MM.1S (cell line): ENCODE measurements at regions not wholly inside any gene's neighbourhood (a gene's known extent, or its start where the extent isn't known, plus 50 kb on each side); places are given as distances from the start of the nearest gene placed in this dataset.

Experiments
- DNase-seq: peaks from one replicate; pipeline ENCODE4 v3.0.0-alpha.2; 2015
- H2AFZ ChIP-seq: fragments of 300-600 bp; sonication (generic); 2 replicates; pipeline ENCODE4 v1.6.0; 2016; ENCODE audit warnings: antibody characterized with exemption, low read length
- H3F3A ChIP-seq: fragments of 300-600 bp; sonication (generic); 2 replicates; pipeline ENCODE4 v1.6.1; 2016; ENCODE audit warnings: mild to moderate bottlenecking, antibody characterized with exemption, low read length, moderate library complexity, mixed read lengths; ENCODE audit not compliant: insufficient read depth
- H3K27ac ChIP-seq: fragments of 300-600 bp; sonication (generic); 2 replicates; pipeline ENCODE4 v1.5.1; 2016; ENCODE audit warnings: mild to moderate bottlenecking, low read length
- H3K27me3 ChIP-seq: fragments of 300-600 bp; sonication (generic); replicated peaks from 2 replicates; pipeline ENCODE4 v1.6.0; 2016; ENCODE audit warnings: low read length; ENCODE audit not compliant: insufficient read depth
- H3K36me3 ChIP-seq: fragments of 300-600 bp; sonication (generic); replicated peaks from 2 replicates; pipeline ENCODE4 v1.6.1; 2016; ENCODE audit warnings: mild to moderate bottlenecking, low read length, mixed read lengths; ENCODE audit not compliant: insufficient read depth
- H3K4me1 ChIP-seq: fragments of 300-600 bp; sonication (generic); 2 replicates; pipeline ENCODE4 v1.6.1; 2016; ENCODE audit warnings: low read length, mixed read lengths
- H3K4me2 ChIP-seq: fragments of 300-600 bp; sonication (generic); 2 replicates; pipeline ENCODE4 v1.6.0; 2016; ENCODE audit warnings: low read depth, low read length
- H3K4me3 ChIP-seq: fragments of 300-600 bp; sonication (generic); 2 replicates; pipeline ENCODE4 v1.5.1; 2016; ENCODE audit warnings: low read length, mixed read lengths
- H3K79me2 ChIP-seq: fragments of 300-600 bp; sonication (generic); 2 replicates; pipeline ENCODE4 v1.6.1; 2016; ENCODE audit warnings: mixed run types, low read length, mixed read lengths
- H3K9ac ChIP-seq: fragments of 300-600 bp; sonication (generic); 2 replicates; pipeline ENCODE4 v1.6.1; 2016; ENCODE audit warnings: low read length, mixed read lengths
- H3K9me2 ChIP-seq: fragments of 300-600 bp; sonication (generic); replicated peaks from 2 replicates; pipeline ENCODE4 v1.6.1; 2016; ENCODE audit warnings: mild to moderate bottlenecking, low read length, mixed read lengths; ENCODE audit not compliant: insufficient read depth
- H3K9me3 ChIP-seq: fragments of 300-600 bp; sonication (generic); replicated peaks from 2 replicates; pipeline ENCODE4 v1.6.1; 2016; ENCODE audit warnings: mild to moderate bottlenecking, low read length, mixed read lengths; ENCODE audit not compliant: insufficient read depth
- H4K20me1 ChIP-seq: fragments of 300-600 bp; sonication (generic); 2 replicates; pipeline ENCODE4 v1.6.1; 2016; ENCODE audit warnings: mild to moderate bottlenecking, low read length, moderate library complexity, mixed read lengths; ENCODE audit not compliant: insufficient read depth
- CTCF ChIP-seq: fragments of 300-600 bp; sonication (generic); IDR thresholded peaks from 2 replicates; pipeline ENCODE4 v1.5.1; 2016; ENCODE audit warnings: antibody characterized with exemption, low read length, mixed read lengths
- EZH2 ChIP-seq: fragments of 300-600 bp; sonication (generic); optimal IDR thresholded peaks from 2 replicates; pipeline ENCODE3; 2017; ENCODE audit warnings: low read depth, mild to moderate bottlenecking, antibody characterized with exemption, low read length, mixed read lengths
- EZH2phosphoT487 ChIP-seq: fragments of 300-600 bp; sonication (generic); IDR thresholded peaks from 2 replicates; pipeline ENCODE4 v1.6.1; 2018; ENCODE audit warnings: antibody characterized with exemption, low read length

GRCh38 chr17:36720131-36720530 lies 118.7 kb downstream of the MRM1 start:
- H3K27ac ChIP-seq = no peak overlapping the region
- no peak overlapping the region for H2AFZ ChIP-seq
- no peak for DNase-seq
- no peaks in the 10 kb centered on the region for H3K36me3 ChIP-seq
- H3K4me1 ChIP-seq = no peaks in the 10 kb centered on the region
- H3K9ac ChIP-seq = no peak overlapping the region
- no peak overlapping the region for H3K4me2 ChIP-seq
- no peak overlapping the region for H3K4me3 ChIP-seq
- peaks cover 41% of the 10 kb centered on the region for H3K27me3 ChIP-seq
- H3K79me2 ChIP-seq = no peaks in the 10 kb centered on the region
- no peaks in the 10 kb centered on the region for H4K20me1 ChIP-seq
- H3F3A ChIP-seq = no peaks in the 10 kb centered on the region
- no peaks in the 10 kb centered on the region for H3K9me2 ChIP-seq
- H3K9me3 ChIP-seq = no peaks in the 10 kb centered on the region
- TF ChIP-seq EZH2phosphoT487 = no peak
- no peak for TF ChIP-seq CTCF
- TF ChIP-seq EZH2 = no peak

- DNase-seq = no peak
- TF ChIP-seq CTCF = no peak
- TF ChIP-seq EZH2 = no peak
- no peak for TF ChIP-seq EZH2phosphoT487
- H3K4me3 ChIP-seq = peak overlapping the region; percentile 14; the same call in 1 of the 2 replicates
- no peak overlapping the region for H2AFZ ChIP-seq
- H3K9ac ChIP-seq = no peak overlapping the region
- H3K9me2 ChIP-seq = no peaks in the 10 kb centered on the region
- H3K36me3 ChIP-seq = no peaks in the 10 kb centered on the region
- H3K4me1 ChIP-seq = no peaks in the 10 kb centered on the region
- no peak overlapping the region for H3K27ac ChIP-seq
- H3K4me2 ChIP-seq = peak overlapping the region; percentile 74; the same call in 1 of the 2 replicates
- H3K9me3 ChIP-seq = no peaks in the 10 kb centered on the region
- no peaks in the 10 kb centered on the region for H3K79me2 ChIP-seq
- no peaks in the 10 kb centered on the region for H4K20me1 ChIP-seq
- H3K27me3 ChIP-seq = peaks cover 56% of the 10 kb centered on the region
- H3F3A ChIP-seq = no peaks in the 10 kb centered on the region
These were observed 120.3 kb downstream of the MRM1 start for GRCh38 chr17:36721560-36722120.

- no peak overlapping the region for H3K9ac ChIP-seq
- peak overlapping the region; percentile 49; the same call in 1 of the 2 replicates for H3K4me3 ChIP-seq
- no peaks in the 10 kb centered on the region for H4K20me1 ChIP-seq
- H2AFZ ChIP-seq = peak overlapping the region; percentile 64; the same call in 1 of the 2 replicates
- no peak for DNase-seq
- no peak overlapping the region for H3K27ac ChIP-seq
- no peaks in the 10 kb centered on the region for H3K9me3 ChIP-seq
- TF ChIP-seq CTCF (no peak), EZH2phosphoT487 (no peak), EZH2 (no peak)
- H3K9me2 ChIP-seq = no peaks in the 10 kb centered on the region
- peak overlapping the region; percentile 74 for H3K4me2 ChIP-seq
- H3F3A ChIP-seq = no peaks in the 10 kb centered on the region
- H3K4me1 ChIP-seq = no peaks in the 10 kb centered on the region
- no peaks in the 10 kb centered on the region for H3K79me2 ChIP-seq
- peaks cover 58% of the 10 kb centered on the region for H3K27me3 ChIP-seq
- no peaks in the 10 kb centered on the region for H3K36me3 ChIP-seq
These were observed 120.9 kb downstream of the MRM1 start for GRCh38 chr17:36722121-36722902.
